ENCODE measurements at regions not wholly inside any gene's neighbourhood (a gene's known extent, or its start where the extent isn't known, plus 50 kb on each side); places are given as distances from the start of the nearest gene placed in this dataset.
"Not testable (repeated sequence)": the region's sequence is repeated elsewhere in the genome, so short reads cannot be mapped to it uniquely, and the experiment has no call there.

DNA sequence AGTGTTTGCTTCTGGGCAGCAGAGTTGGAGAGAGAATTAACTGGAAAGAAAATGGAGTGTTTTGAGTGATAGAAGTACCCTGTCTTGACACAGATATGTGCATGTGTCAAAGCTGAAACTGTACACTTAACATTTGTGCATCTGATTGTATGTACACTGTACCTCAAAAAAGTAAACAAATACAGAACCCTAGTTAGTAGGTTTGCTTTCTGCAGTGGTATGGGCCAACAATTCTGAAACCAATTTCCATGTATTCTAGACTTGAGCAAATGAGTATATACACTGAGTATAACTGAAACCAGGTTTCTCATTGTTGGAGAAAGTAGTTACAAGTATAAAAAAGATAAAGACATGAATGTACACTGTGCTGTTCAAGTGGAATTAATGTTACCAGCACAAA, 52.4 kb downstream of the ELAPOR2 start:
- DNase-seq, result no peak

DNA sequence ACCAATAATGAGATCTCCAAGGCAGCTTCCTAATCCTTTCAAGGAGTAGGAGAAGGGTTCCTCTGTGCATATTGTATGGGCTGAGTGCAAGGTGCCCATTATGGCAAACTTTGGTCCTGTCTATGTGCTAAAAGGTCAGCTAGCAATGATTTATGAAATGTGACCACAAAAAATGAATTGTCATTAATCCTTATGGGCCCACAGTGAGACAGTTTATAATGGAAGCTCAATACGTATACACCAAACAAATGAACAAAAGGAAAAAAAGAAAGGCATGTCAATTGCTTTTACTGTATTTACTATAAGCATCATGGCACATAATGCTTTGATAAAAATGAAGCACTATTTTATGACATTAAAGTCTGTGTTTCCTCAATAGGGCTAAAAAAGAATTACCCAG, 54.5 kb downstream of the ELAPOR2 start:
- DNase-seq, result no peak

DNA sequence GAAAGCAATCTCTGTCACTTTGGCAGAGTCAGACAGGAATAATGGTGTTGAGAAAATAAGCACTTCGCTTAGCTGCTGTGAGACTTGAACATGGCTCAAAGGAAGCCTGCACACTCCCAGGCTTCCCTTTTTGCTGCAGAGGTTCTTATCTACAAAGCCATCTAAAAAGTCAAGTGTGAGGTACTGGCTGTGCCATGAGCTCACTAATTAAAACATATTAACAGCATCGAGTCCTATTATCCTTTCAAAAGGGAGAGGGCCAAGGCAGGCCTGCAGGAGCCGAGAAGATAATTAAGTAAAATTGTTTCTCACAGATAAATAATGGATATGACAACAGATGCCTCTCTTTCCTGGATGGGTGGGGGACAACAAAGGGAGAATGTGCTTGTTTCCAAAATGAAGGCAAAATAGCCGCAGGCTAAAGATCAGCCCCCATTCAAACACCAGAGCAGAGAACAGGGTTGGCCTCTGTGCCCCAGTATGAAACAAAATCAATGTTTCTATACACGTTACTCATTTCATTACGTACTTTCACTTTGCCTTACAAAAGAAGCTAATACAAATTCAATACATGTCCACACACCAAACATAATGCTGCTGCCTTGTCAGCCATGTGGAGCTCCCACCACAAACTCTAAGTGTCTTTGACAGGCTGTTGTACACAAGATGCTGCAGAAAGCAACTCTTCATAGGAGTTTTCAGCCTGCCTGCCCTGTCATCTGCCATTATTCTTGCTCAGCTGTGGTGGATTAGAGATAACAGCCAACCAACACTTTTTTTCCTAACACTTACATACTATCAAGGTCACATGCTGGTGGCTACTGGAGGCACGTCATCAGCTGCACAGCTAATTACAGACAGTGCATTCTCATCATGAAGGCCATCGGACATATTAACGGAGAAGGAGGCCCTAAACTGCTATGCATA, 55.3 kb downstream of the ELAPOR2 start:
- DNase-seq, result no peak

DNA sequence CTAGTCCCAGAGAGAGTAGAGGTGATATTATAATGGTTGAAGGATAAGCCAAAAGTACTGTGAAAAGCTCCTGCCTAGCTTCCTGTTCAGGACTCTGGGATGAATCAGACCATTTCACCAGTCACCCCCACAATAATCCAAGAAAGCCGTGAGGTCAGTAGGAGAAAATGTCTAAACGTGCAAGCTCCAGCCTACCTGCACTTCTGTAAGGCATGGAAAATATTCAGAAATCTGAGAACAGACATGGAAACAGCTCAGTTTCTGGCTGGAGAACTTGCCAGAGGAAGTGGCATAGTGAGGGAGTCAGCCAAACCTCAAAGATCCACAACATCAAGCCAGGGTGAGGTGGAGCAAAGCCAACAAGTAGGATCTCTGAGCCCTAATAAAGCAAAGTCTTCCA, 58.2 kb downstream of the ELAPOR2 start:
- DNase-seq, result no peak

- DNase-seq, result no peak
Measured at GRCh38 chr7:87000344-87000743, 59.1 kb downstream of the ELAPOR2 start.

- DNase-seq, result no peak
Measured at GRCh38 chr7:86999750-87000149, 59.7 kb downstream of the ELAPOR2 start.

DNA sequence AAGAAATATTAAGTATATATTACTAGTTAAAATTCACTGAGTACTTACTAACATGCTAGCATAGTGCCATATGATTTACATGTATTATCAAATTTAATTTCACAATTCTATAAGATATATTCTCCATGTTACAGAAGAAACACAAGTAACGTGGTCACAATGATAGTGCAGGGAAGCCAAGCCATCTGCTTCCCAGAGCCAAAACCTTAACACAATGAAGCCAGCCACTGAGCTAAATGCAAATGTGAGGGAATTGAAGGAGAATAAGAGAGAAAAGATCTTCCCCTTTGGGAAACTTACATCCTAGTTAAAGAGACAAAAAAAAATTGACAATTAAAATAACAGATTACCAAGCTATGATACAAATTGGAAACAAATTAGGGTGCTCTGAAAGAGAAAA, 63.6 kb downstream of the ELAPOR2 start:
- DNase-seq, result no peak

DNA sequence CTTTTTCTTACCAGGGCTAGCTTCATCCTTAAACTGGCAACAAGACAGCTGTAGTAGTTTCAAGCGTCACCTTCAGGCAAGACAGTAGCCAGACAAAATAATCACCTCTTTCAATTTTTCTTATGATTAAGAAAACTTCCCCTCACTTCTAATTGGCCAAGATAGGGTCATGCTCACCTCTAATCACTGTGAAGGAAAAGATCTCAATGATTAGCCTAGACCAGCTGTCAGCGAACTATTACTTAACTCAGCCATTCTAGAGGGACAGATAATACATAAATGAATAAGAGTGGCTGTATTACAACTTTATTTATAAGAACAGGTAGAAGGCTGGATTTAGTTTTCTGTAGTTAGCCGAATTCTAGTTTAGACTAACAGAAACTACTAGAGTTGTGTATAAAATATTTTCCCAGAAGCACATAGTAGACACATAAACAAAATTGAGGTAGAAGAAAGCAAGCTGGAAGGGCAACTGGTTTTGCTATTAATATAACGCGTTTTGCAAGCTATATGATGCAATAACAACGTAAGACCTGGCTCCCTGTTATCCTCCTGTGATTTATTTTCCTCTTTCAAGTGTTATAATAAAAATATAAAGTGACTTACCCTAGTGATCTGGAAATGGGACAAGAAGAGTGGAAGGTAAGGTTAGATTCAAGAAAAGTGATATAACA, 64.3 kb downstream of the ELAPOR2 start:
- DNase-seq, result no peak

DNA sequence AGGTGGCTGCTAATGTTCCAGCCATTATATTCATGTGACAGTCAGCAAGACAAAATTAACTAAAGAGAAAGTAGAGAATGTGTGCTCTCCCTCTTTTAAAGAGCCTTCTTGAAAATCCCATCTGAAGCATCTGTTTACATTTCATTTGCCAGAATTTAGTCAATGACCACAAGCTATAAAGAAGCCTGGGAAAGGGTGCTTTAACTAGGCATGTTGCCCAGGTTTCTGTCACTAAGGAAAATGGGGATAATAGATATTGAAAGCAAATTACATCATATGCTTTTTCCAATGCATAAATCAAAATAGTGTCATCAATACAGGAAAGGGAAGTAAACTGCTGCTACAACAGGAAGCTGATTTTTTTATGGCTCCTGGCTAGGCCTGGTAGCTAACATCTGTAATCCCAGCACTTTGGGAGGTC, 67.7 kb downstream of the ELAPOR2 start:
- DNase-seq, result no peak

DNA sequence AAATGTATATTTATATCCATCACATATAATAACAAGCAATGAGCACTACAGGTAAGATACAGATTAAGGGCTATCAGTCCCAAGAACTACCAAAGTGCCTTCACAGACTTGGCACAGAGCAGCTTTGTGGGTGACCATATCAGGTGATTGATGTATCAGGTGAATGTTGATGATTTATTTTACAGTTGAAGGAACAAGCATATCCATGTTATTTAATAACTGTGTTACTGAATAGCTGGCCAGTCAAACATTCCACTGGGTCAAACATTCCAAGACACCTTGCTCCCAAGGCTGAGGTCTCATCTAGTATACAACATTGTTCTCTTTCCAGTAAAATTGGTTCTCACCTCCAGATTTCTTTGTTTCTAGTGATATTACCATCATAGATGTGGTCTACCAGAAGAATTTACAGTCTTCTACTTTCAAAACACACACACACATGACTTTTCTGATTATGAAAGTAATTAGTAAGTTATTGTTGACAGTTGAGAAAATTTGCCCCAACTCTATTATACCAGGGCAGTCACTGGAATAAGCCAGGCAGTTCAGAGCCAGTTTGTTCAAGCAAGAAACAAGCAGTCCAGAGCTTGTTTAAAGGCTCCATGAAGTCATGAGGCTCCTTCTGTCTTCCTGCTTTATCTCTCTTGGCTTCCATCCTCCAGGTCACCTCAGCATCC, 68.2 kb downstream of the ELAPOR2 start:
- no peak for DNase-seq

GRCh38 chr7:86989407-86989806, 70.0 kb downstream of the ELAPOR2 start:
- no peak for DNase-seq

GRCh38 chr7:86987834-86988233, 71.6 kb downstream of the ELAPOR2 start:
- DNase-seq, result not testable (repeated sequence)

DNA sequence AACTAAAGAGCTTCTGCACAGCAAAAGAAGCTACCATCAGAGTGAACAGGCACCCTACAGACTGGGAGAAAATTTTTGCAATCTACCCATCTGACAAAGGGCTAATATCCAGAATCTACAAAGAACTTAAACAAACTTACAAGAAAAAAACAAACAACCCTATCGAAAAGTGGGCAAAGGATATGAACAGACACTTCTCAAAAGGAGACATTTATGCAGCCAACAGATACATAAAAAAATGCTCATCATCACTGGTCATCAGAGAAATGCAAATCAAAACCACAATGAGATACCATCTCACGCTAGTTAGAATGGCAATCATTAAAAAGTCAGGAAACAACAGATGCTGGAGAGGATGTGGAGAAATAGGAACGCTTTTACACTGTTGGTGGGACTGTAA, 72.1 kb downstream of the ELAPOR2 start:
- not testable (repeated sequence) for DNase-seq

GRCh38 chr7:86985342-86985741, 74.1 kb downstream of the ELAPOR2 start:
- DNase-seq, result not testable (repeated sequence)

DNA sequence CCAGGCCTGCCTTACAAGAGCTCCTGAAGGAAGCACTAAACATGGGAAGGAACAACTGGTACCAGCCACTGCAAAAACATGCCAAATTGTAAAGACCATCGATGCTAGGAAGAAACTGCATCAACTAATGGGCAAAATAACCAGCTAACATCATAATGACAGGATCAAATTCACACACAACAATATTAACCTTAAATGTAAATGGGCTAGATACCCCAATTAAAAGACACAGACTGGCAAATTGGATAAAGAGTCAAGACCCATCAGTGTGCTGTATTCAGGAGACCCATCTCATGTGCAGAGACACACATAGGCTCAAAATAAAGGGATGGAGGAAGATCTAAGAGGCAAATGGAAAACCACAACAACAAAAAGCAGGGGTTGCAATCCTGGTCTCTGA, 75.8 kb downstream of the ELAPOR2 start:
- not testable (repeated sequence) for DNase-seq

- not testable (repeated sequence) for DNase-seq
Measured at GRCh38 chr7:86981937-86982336, 77.5 kb downstream of the ELAPOR2 start.

DNA sequence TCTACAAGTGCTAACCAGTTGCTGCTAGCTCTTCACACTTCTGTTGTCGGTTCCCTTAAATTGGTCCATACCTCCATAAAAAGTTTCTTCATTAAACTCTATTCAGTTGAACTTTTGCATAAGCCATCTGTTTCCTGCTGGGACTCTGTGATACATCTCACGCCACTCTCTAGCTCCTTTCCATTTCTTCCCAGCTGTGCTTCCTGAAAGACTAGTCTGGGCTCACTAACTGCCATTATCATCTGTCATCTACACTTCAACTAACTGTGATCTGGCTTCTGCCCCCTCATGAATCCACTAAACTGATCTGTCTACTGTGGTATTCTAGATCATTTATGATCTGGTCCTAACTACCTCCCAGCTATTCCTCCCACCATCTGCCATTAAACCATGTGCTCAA, 78.3 kb downstream of the ELAPOR2 start:
- DNase-seq, result no peak

DNA sequence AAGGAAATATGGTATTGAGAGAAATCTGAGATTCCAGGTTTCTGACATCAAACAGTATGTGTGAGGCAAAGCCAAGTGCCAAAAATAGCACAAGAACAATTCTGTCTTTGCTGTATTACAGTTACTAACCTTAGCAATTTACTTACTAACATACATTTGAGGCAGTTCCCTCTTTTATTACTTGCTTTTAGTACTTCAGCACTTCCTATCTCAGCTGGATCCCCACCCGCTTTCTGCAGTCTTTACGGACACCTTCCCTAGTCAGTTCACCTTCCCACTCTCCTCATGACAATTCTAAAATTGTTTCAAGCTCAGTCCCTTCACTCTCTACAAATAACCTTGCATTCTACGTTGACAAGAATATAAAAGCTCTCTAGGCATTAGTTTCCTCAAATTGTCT, 79.2 kb downstream of the ELAPOR2 start:
- DNase-seq, result no peak

DNA sequence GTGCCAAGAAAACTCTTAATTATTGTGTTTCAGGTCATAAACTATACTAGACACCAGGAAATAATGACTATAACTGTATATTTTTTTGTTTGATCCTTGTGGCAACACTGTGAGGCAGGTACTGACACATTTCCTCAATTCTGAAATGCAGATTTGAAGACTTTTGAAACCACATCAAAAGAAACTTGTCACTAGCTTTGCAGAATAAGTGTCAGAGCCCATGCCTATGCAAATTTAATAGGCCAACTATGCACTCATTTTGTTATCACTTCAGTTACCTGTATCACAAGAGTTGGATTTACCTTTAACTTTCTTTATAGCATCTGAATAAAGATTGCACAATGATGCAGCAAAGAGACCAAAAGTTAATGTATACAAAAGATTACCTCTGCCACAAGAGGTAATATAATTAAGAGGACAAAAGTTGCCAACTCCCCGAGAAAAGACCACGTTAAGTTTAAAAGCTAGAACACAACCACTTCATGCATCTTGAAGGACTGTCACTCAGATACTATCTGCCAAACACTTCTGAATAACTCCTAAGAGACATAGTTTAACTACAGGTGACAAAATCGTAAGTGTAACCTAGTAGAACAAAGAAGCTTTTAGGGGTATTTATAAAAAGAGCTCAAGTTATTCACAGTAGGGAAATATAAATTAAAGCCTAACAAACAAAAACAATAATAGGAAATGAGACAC, 80.5 kb downstream of the ELAPOR2 start:
- DNase-seq, result no peak

DNA sequence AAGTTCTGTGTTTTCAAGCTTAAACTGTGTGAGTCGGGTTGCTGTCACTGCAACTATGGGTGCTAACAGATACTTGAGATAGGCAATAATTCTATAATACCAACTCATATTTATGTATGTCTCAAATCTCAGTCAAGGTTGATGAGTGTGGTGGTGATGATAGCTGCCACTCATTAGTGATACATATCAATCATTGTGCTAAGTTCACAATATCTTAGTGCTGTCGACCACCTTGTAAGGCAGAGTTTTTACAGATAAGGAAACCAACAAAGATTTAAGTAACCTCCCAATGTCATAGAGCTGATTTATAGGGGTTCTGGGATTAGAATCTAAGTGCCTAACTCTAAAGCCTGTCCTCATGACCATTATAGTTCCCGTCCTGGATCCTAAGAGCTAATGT, 82.5 kb downstream of the ELAPOR2 start:
- no peak for DNase-seq

DNA sequence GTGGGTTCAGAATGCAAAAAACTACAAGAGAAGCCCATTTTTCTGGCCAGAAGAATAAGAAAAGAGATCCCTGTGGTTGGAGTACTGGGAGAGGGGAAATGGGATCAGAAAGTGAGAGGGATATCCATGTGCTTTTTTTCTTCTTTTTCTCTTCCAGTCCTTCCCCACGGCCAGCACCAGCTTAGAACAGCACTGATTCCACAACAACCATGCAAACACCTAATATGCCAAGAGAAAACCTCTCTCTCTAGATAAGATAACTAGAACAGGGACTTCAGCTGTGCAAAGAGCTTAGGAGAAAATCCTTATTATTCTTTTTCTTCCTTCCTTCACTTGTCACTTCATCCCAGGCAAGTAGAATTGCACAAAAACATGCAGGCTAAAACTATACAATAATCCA, 83.5 kb downstream of the ELAPOR2 start:
- DNase-seq, result no peak

DNA sequence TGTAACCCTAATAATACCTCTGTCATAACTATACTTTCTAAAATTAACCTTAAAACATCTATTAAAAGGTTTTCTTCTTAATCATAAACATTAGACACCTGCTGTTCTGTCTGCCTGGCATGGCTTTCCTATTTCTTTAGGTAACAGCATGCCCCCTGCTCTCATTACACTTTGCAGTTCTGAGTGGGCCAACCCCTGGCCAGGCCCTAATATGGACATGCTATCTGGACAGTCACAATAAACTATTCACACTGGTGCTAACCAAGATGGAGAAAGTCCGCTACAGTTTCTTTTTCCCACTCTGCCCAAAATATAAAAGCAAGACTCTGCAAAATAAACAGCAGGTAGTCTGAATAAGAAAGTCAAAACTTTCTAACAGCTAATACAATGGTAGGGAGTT, 84.0 kb downstream of the ELAPOR2 start:
- DNase-seq, result no peak

DNA sequence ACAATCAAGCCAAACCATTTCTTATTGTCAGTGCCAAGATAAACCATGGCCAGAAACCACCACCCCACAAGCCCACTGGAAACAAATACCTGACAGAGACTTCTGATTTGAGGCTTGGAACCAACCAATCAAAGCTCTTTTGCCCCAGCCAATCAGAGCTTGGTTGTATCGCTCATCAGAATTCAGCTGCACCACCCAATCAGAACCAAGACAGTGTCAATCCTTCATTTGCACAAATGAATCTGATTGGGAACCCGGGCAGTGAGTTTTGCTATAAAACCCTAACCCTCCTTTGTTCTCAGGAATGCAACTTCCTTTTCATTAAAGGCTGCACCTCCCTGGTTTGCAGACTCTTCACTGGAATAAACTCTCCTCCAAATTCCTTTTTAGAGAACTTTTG, 87.4 kb downstream of the ELAPOR2 start:
- no peak for DNase-seq

Measured in SW 1271 (cell line).